ENCODE measurements at regions not wholly inside any gene's neighbourhood (a gene's known extent, or its start where the extent isn't known, plus 50 kb on each side); places are given as distances from the start of the nearest gene placed in this dataset.
A peak's percentile ranks its signal among the peaks of the same experiment; 100 is the strongest.
"Not testable (repeated sequence)": the region's sequence is repeated elsewhere in the genome, so short reads cannot be mapped to it uniquely, and the experiment has no call there.

DNA sequence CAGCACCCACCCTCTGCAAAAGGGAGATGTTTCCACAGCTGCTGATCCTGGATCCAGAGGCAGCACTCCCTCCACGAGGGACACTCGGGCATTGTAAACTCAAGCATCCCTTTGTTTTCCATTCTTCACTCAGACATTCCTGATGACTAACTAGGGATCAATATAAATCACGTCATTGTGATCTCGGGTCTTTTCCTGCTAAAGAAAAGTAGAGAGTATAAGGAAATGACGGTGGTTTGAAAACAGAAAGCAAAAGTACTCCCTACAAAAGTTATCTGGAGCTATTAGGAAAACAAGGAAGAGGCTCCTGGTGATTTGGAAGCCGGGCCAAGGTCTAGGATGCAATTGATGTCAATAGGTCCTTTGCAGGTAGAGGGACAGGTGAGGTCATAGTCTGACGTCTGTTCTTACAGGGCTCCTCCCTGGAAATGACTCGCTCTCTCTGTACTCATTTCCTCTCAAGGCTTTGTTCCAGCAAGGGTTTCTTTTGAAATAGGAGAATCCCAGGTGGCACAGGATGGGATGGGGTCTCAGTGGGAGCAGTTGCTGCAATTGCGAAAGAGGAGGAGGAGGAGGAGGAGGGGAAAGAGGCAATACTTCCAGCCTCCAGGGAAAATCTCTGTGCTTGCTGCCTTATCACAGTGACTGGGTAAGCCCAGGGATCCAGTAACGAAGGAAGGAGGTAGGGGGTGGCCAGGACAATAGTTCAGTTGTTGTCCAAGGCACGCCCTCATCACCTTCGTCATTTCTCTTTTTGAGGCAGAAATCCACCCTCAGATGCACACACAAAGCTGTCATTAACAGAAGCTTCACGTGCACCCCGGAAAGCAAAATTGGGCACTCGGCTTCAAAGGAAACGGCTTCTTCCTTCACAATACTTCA is 222.8 kb downstream of the LY86 start:
- DNase-seq: peak in 1 of 2 donors; percentile 55

- no peak for DNase-seq
Measured at GRCh38 chr6:6812427-6812826, 223.9 kb downstream of the LY86 start.

DNA sequence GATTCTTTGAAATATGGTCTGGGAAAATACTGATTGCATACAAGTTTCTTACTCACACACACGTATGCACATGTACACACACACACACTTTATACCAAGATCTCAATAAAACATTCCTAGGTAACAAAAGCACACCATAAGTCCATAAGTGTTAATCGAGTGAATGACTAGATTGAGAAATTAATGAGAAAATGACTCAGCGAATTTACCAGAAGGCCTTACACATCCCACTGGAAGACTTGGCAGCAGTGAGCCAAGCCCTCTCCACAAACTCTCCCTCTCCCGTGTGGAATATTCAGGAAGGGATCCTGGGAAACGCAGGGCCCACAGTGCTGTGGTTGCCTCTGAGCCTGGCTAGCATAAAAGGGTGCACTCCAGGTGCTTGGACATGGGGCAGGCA is 227.2 kb downstream of the LY86 start:
- no peak for DNase-seq

- no peak for DNase-seq
Measured at GRCh38 chr6:6816716-6817115, 228.2 kb downstream of the LY86 start.

DNA sequence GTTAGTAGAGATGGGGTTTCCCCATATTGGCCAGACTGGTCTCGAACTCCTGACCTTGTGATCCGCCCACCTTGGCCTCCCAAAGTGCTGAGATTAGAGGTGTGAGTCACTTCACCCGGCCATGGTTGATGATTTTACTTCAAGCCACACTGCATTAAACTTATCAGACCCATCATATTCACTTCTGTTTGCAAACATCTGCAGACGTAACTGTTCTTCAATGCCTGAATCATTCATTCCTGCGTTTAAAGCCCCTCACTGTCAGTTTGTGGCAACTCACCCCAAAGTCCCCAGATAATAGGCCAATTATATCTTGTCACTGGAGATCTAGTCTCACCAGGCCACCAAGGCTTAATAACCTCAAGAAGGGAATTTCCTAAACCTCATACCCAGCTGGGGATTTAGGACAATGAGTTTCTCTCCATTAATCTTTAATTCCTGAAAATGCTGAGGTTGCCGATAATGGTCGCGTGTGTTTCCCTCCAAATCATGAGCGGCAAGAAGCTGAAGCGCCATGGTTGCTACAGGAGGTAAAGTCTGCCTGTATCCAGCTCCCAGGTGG is 229.6 kb downstream of the LY86 start:
- no peak for DNase-seq

DNA sequence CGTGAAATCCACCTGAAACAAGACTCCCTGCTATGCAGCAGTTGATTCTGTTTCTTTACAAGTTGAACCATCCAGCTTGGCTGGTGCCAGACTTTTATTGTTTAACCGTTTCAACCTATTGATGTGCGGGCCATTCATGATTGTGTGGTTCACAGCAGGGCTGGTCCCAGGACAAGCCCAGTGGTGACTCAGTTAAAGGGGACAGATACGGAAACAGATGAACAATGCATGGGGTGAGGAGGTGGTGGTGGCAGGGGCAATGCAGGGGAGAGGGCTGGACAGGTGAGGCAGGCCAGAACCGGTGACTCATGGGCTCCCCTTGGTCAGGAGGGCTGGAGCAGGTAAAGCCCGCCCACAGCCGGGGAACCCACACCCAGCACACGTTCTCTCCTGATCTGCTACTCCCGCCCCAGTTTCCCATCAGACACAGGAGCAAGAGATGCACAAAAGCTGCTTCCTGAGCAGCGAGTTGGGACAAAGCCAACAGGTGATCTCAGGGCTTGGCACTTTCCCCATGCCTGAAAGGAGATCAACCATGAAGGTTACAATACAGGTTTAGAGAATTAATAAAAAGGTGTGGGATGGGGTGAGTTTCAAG is 232.2 kb downstream of the LY86 start:
- DNase-seq: no peak

DNA sequence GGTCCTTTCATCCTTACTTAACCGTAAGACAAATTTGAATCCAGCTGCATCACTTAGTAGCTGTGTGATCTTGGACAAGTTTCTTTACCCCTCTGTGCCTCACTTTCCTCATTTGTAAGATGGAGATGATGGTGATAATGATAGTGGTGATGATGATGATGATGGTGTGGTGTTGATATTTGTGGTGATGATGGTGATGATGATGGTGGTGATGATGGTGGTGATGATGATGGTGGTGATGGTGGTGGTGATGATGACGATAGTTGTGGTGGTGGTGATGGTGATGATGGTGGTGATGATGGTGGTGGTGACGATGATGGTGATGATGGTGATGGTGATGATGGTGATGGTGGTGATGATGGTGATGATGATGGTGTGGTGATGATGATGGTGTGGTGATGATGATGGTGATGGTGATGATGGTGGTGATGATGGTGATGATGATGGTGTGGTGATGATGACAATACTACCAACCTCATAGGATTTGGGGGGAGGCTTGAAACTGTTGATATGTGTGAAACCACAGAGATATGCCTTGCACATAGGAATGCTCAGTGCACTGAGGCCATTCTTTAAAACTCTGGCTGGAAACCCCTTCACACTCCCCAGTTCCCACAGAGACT is 233.2 kb downstream of the LY86 start:
- no peak for DNase-seq

GRCh38 chr6:6823030-6823429 is 234.5 kb downstream of the LY86 start:
- DNase-seq: no peak

- no peak for DNase-seq
Measured at GRCh38 chr6:6823568-6824224, 235.2 kb downstream of the LY86 start.

GRCh38 chr6:6824381-6824780 is 235.9 kb downstream of the LY86 start:
- no peak for DNase-seq

GRCh38 chr6:6825193-6825784 is 236.8 kb downstream of the LY86 start:
- no peak for DNase-seq

DNA sequence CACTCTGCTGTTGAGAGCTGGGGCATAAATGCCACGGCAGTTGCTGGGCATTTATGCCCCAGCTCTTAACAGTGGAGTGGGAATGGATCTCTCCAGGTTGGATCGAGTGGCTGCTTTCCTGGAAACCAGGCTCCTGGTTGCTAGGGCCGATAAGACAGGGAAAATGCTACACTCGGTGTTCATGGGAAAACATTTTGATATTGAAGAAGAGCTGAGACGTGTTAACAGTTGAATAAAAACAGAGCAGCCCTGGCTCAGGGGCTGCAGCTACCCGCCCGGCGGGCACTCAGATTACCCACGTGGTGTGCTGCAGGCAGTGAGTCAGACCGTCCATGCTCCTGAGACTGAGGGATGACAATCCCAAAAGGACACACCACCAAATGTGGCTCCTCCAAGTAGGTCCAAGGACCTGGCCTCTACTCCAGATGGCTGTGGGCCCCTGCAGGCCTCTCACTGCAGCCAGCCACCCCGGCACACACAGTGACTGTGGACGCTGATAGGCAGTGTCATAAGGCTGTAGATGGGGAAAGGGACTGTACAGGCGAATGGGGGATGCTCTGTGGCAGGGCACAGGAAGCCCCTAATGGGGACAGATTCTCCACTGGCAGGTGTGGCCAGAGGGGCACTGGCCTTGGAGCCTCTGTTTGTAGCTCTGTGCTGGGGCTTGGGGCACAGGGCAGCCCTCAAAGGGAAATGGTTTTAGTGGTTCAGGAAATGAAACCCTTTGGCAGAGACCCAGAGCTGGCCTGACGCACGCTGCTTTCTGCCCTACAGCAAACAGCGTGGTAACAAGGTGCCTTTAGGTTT is 237.8 kb downstream of the LY86 start:
- DNase-seq: no peak

GRCh38 chr6:6826961-6827360 is 238.4 kb downstream of the LY86 start:
- no peak for DNase-seq

- no peak for DNase-seq
Measured at GRCh38 chr6:6829872-6830685, 241.6 kb downstream of the LY86 start.

DNA sequence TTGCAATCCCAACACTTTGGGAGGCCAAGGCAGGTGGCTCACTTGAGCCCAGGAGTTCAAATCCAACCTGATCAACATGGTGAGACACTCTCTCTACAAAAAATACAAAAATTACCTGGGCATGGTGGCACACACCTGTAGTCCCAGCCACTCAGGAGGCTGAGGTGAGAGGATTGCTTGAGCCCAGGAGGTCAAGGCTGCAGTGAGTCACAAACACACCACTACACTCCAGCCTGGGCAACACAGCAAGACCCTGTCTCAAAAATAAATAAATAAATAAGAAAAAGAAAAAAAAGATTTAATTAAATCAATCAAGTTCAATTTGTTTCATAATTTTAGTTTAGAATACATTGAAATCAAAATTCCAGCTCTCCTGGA is 242.2 kb downstream of the LY86 start:
- not testable (repeated sequence) for DNase-seq

GRCh38 chr6:6832439-6832838 is 243.9 kb downstream of the LY86 start:
- no peak for DNase-seq

DNA sequence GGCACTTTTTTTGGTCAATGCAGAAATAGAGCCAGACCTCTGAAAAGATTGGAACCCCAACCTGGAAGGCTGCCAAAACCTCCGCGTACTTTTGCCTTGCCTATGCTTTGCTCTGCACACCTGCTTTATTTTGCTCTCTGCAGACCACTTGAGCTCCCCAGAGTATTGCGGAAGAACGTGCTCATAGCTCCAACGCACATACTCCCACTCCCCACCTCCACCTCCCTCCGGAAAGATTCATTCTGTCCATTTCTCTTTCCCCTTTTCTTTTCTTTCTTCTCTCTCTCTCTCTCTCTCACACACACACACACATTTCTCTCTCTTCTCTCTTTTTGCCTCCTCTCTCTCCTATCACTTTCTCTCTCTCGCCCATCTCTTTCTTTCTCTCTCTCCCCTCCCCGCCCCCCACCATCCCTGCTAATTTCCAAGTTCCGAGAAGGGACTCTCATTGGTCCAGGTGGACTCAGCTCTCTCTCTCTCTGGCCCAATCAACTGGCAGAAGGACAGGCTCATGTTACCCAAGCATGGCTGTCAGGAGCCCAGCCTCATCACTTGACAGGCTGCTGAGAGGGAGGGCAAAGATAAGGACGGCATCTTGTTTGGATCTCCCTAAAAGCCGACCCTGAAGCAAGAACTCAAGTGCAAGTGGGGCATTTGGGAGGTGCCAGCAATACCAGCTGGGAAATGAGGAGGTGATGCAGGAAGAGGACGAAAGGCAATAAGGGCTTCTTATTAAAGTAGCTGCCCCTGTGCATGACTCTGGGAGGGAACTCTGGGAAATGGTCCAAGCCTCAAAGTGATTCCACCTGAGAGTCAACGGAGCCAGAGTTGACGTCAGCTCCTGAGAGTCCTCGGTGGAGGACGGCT is 246.1 kb downstream of the LY86 start:
- DNase-seq: peak in 1 of 2 donors; percentile 65

DNA sequence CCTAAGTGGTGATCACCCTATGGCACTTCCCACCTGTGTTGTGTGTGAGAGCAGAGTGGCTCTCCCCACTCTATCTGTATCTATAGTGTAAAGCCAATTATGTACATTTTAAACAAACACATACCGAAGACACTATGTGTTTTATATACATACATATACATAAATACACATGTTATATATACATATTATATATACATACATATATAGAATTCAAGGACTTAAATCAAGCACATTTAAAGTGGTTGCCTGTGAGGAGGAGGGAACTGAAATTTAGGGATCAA is 246.6 kb downstream of the LY86 start:
- no peak for DNase-seq
